ENCODE measurements at regions not wholly inside any gene's neighbourhood (a gene's known extent, or its start where the extent isn't known, plus 50 kb on each side); places are given as distances from the start of the nearest gene placed in this dataset.

DNA sequence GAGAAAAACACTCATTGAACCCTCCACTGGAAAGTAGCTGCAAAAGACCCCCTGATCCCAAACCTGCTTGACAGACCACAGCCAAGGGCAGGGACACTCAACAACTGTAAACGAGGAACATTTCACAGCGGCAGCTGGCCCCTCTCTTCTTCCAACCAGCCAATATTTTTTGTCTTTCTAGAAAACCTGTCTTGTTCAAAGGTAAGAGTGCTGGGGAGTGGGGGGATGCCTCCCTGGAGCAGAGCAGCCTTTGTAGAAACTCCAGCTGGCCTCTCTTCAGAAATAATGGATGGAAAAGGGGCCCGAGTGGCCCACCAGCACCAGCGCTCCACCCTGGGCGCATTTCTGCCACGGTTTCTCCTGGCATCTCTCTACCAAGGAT, 384.0 kb downstream of the RRAGC start:
- TF ChIP-seq POLR2AphosphoS5 (IDR thresholded peaks at IDR 0.05; ENCODE audit: insufficient read depth, low read depth, low read length), result no peak
- TF ChIP-seq, protein P1, sequence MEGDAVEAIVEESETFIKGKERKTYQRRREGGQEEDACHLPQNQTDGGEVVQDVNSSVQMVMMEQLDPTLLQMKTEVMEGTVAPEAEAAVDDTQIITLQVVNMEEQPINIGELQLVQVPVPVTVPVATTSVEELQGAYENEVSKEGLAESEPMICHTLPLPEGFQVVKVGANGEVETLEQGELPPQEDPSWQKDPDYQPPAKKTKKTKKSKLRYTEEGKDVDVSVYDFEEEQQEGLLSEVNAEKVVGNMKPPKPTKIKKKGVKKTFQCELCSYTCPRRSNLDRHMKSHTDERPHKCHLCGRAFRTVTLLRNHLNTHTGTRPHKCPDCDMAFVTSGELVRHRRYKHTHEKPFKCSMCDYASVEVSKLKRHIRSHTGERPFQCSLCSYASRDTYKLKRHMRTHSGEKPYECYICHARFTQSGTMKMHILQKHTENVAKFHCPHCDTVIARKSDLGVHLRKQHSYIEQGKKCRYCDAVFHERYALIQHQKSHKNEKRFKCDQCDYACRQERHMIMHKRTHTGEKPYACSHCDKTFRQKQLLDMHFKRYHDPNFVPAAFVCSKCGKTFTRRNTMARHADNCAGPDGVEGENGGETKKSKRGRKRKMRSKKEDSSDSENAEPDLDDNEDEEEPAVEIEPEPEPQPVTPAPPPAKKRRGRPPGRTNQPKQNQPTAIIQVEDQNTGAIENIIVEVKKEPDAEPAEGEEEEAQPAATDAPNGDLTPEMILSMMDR (IDR thresholded peaks at IDR 0.05; ENCODE audit: extremely low read depth in 1 of 2, insufficient read depth in 1 of 2, low read depth in 1 of 2, low read length in 2 of 2), result no peak
- no peak for TF ChIP-seq FOS (IDR thresholded peaks at IDR 0.05; ENCODE audit: borderline replicate concordance, insufficient read depth, low read length)
- no peak for TF ChIP-seq EZH2 (IDR thresholded peaks at IDR 0.05; ENCODE audit: borderline replicate concordance, low read depth, low read length, severe bottlenecking)
- no peak for TF ChIP-seq POLR2A (IDR thresholded peaks at IDR 0.05; ENCODE audit: low read depth, low read length)
- TF ChIP-seq, protein P2, sequence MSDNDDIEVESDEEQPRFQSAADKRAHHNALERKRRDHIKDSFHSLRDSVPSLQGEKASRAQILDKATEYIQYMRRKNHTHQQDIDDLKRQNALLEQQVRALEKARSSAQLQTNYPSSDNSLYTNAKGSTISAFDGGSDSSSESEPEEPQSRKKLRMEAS (IDR thresholded peaks at IDR 0.05; ENCODE audit: insufficient read depth, insufficient read length), result no peak
- no peak for TF ChIP-seq MYC (IDR thresholded peaks at IDR 0.05; ENCODE audit: low read depth, low read length)
- no peak for TF ChIP-seq GATA2 (IDR thresholded peaks at IDR 0.05; ENCODE audit: insufficient read depth, insufficient read length, low read depth, low read length)
- no peak for TF ChIP-seq JUN (IDR thresholded peaks at IDR 0.05; ENCODE audit: borderline replicate concordance, insufficient read depth, insufficient read length, low read depth)
